ENCODE measurements at regions not wholly inside any gene's neighbourhood (a gene's known extent, or its start where the extent isn't known, plus 50 kb on each side); places are given as distances from the start of the nearest gene placed in this dataset.
A peak's percentile ranks its signal among the peaks of the same experiment; 100 is the strongest.

DNA sequence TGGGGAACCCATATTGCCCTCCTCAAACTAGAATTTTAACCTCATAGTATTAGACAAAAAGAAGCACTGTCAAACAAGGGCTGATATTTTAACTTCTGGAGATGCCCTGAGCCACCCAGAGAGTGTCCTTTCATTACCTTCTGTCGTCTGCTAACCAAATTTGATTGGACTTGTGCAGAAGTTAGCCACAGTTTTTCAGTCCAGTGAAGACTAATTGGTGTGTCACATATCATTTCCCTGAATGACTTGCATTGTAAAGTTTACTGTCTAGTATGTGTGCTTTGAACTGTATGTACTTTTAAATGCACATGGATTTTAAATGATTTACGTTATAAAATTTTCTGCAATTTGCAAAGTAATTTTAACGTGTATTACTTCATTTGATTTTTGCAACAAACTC is 646.5 kb downstream of the SATB2 start:
- no peaks in the 10 kb centered on the region for H3K36me3 ChIP-seq (ENCODE audit: insufficient read depth, insufficient read length, low read length)
- H3K27me3 ChIP-seq (ENCODE audit: insufficient read depth, insufficient read length) = no peaks in the 10 kb centered on the region
- H3K9ac ChIP-seq (ENCODE audit: insufficient read length, low read depth) = no peak overlapping the region
- TF ChIP-seq ZNF274 (IDR thresholded peaks at IDR 0.05; ENCODE audit: low read depth, low read length) (no peak), SUZ12 (IDR thresholded peaks at IDR 0.05; ENCODE audit: extremely low read depth, insufficient read depth, insufficient read length) (no peak), YY1 (IDR thresholded peaks at IDR 0.05; ENCODE audit: insufficient read depth, insufficient read length) (no peak)
- H3K4me3 ChIP-seq (ENCODE audit: insufficient read length, low read depth) = no peak overlapping the region
- no peaks in the 10 kb centered on the region for H3K9me3 ChIP-seq (ENCODE audit: insufficient read depth, low read length)
- no peak for DNase-seq (ENCODE audit: low read depth, low spot score)
- H3K4me1 ChIP-seq (ENCODE audit: insufficient read depth, insufficient read length) = no peaks in the 10 kb centered on the region

DNA sequence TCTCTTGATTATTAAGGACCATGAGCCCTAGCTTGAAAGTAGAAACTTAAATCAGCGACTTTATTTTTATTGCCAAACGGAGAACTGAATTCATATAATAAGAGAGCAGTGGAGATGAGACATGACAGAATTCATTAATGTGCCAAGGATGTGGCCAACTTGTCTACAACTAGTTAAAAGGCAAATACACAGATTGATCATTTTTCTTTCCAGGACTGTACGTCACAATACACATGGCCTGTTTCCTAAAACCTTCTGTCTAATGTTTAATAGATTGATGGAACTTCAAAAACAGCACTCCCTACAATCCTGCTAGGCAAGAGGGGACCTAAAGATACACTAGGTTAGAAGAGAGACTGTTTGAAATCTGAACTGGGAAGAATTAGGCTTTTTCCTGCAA is 647.8 kb downstream of the SATB2 start:
- no peak overlapping the region for H3K9ac ChIP-seq (ENCODE audit: insufficient read length, low read depth)
- no peak overlapping the region for H3K4me3 ChIP-seq (ENCODE audit: insufficient read length, low read depth)
- TF ChIP-seq SUZ12 (IDR thresholded peaks at IDR 0.05; ENCODE audit: extremely low read depth, insufficient read depth, insufficient read length) = no peak
- no peak for DNase-seq (ENCODE audit: low read depth, low spot score)
- H3K9me3 ChIP-seq (ENCODE audit: insufficient read depth, low read length) = no peaks in the 10 kb centered on the region
- no peaks in the 10 kb centered on the region for H3K27me3 ChIP-seq (ENCODE audit: insufficient read depth, insufficient read length)
- H3K36me3 ChIP-seq (ENCODE audit: insufficient read depth, insufficient read length, low read length) = no peaks in the 10 kb centered on the region
- no peaks in the 10 kb centered on the region for H3K4me1 ChIP-seq (ENCODE audit: insufficient read depth, insufficient read length)

DNA sequence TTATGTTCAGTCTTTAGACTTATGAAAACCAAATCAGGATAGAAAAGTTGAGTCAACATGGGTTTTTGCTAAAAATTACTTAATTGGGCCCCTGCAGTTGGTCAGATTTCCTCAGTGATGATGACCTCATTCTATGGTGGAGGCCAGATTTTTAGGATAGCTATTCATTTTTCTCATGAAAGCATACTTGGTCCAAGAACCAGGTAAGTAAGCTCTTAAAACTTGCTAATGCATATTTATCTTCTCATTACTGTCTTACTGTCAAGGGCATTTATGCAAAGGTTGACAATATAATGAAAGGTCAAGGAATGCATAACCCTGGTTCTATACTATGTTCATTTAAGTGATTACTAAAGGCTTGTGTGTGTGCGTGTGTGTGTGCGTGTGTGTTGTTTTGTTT is 650.6 kb downstream of the SATB2 start:
- Histone ChIP-seq H3K36me3 (ENCODE audit: insufficient read depth, insufficient read length, low read length) (no peaks in the 10 kb centered on the region), H3K9me3 (ENCODE audit: insufficient read depth, low read length) (no peaks in the 10 kb centered on the region), H3K27me3 (ENCODE audit: insufficient read depth, insufficient read length) (no peaks in the 10 kb centered on the region), H3K4me3 (ENCODE audit: insufficient read length, low read depth) (no peak overlapping the region), H3K9ac (ENCODE audit: insufficient read length, low read depth) (no peak overlapping the region), H3K4me1 (ENCODE audit: insufficient read depth, insufficient read length) (no peaks in the 10 kb centered on the region)
- no peak for TF ChIP-seq SUZ12 (IDR thresholded peaks at IDR 0.05; ENCODE audit: extremely low read depth, insufficient read depth, insufficient read length)
- no peak for TF ChIP-seq YY1 (IDR thresholded peaks at IDR 0.05; ENCODE audit: insufficient read depth, insufficient read length)
- TF ChIP-seq ZNF274 (IDR thresholded peaks at IDR 0.05; ENCODE audit: low read depth, low read length) = no peak
- no peak for DNase-seq (ENCODE audit: low read depth, low spot score)

DNA sequence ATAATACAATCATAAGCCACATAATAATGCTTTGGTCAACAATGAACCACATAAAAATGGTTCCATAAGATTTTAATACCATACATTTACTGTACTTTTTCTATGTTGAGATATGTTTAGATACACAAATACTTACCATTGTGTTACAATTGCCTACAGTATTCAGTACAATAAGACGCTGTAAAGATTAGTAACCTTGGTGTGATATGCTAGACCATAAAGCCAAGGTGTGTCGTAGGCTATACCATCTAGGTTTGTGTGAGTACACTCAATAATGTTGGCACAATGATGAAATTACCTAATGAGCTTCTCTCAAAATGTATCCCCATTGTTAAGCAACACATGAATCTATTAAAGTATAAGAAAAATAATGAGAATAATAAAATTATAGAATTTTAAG is 662.3 kb downstream of the SATB2 start:
- Histone ChIP-seq H3K36me3 (ENCODE audit: insufficient read depth, insufficient read length, low read length) (no peaks in the 10 kb centered on the region), H3K4me3 (ENCODE audit: insufficient read length, low read depth) (no peak overlapping the region), H3K9ac (ENCODE audit: insufficient read length, low read depth) (no peak overlapping the region), H3K4me1 (ENCODE audit: insufficient read depth, insufficient read length) (no peaks in the 10 kb centered on the region), H3K9me3 (ENCODE audit: insufficient read depth, low read length) (no peaks in the 10 kb centered on the region), H3K27me3 (ENCODE audit: insufficient read depth, insufficient read length) (no peaks in the 10 kb centered on the region)
- TF ChIP-seq YY1 (IDR thresholded peaks at IDR 0.05; ENCODE audit: insufficient read depth, insufficient read length) (no peak), SUZ12 (IDR thresholded peaks at IDR 0.05; ENCODE audit: extremely low read depth, insufficient read depth, insufficient read length) (no peak), ZNF274 (IDR thresholded peaks at IDR 0.05; ENCODE audit: low read depth, low read length) (no peak)
- DNase-seq (ENCODE audit: low read depth, low spot score) = no peak

DNA sequence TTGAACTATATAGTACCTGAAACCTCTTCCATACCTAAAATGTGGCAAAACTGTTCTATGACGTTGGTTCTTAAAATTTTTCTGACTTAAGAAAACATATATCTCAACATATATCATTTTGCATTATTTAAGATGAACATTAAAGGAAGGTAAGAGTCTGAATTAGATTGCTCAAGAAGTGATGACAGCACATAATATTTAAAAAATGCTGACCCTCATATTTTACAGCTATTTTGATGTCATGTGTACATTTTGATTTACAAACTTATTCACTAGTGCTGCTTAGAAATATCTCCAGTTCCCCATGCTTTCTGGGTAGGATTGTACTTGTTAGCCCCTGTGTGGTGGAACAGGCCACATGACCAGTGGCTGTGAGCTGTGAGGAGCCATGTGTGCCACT is 666.1 kb downstream of the SATB2 start:
- H3K4me3 ChIP-seq (ENCODE audit: insufficient read length, low read depth) = no peak overlapping the region
- H3K9ac ChIP-seq (ENCODE audit: insufficient read length, low read depth) = no peak overlapping the region
- no peaks in the 10 kb centered on the region for H3K27me3 ChIP-seq (ENCODE audit: insufficient read depth, insufficient read length)
- no peak for DNase-seq (ENCODE audit: low read depth, low spot score)
- H3K4me1 ChIP-seq (ENCODE audit: insufficient read depth, insufficient read length) = no peaks in the 10 kb centered on the region
- no peaks in the 10 kb centered on the region for H3K36me3 ChIP-seq (ENCODE audit: insufficient read depth, insufficient read length, low read length)
- H3K9me3 ChIP-seq (ENCODE audit: insufficient read depth, low read length) = no peaks in the 10 kb centered on the region
- no peak for TF ChIP-seq SUZ12 (IDR thresholded peaks at IDR 0.05; ENCODE audit: extremely low read depth, insufficient read depth, insufficient read length)
- no peak for TF ChIP-seq ZNF274 (IDR thresholded peaks at IDR 0.05; ENCODE audit: low read depth, low read length)
- no peak for TF ChIP-seq YY1 (IDR thresholded peaks at IDR 0.05; ENCODE audit: insufficient read depth, insufficient read length)

DNA sequence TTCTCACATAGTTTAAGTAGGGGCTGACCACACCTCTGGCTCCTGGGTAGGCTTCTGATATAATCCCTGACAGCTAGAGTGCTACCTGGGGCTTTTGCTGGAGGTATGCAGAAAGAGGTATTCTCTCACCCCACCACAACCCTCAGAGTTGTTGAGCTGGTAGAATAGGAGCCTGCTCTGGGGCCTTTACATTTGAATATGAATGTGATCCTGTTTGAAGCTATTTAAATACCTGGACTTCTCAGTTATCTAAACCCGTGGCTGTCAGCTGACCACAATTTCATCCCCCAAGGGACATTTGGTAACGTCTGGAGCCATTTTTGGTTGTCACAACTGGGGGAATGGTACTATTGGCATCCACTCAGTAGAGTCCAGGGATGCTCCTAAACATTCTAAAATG is 669.1 kb downstream of the SATB2 start:
- Histone ChIP-seq H3K9me3 (ENCODE audit: insufficient read depth, low read length) (no peaks in the 10 kb centered on the region), H3K4me3 (ENCODE audit: insufficient read length, low read depth) (no peak overlapping the region), H3K9ac (ENCODE audit: insufficient read length, low read depth) (no peak overlapping the region), H3K4me1 (ENCODE audit: insufficient read depth, insufficient read length) (no peaks in the 10 kb centered on the region), H3K36me3 (ENCODE audit: insufficient read depth, insufficient read length, low read length) (no peaks in the 10 kb centered on the region), H3K27me3 (ENCODE audit: insufficient read depth, insufficient read length) (no peaks in the 10 kb centered on the region)
- DNase-seq (ENCODE audit: low read depth, low spot score) = peak; percentile 69
- no peak for TF ChIP-seq ZNF274 (IDR thresholded peaks at IDR 0.05; ENCODE audit: low read depth, low read length)
- no peak for TF ChIP-seq YY1 (IDR thresholded peaks at IDR 0.05; ENCODE audit: insufficient read depth, insufficient read length)
- TF ChIP-seq SUZ12 (IDR thresholded peaks at IDR 0.05; ENCODE audit: extremely low read depth, insufficient read depth, insufficient read length) = no peak

DNA sequence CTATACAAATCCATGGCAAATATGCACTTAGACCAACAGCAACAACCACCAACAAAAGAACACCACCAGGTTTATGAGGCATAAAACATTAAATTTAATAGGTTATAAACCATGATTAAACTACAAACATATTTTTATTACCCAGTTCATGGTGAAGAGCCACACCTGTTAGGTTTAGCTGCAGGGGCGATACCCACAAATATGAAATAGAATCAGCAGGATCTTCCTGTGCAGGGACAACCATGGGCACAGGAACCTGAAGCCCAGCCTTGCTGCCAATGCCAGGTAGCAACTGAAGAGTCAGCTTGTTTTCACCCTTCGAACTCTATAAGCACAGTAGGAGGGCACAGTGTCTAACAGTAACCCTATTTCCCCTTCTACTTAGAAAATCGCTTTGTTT is 675.0 kb downstream of the SATB2 start:
- no peak overlapping the region for H3K4me3 ChIP-seq (ENCODE audit: insufficient read length, low read depth)
- DNase-seq (ENCODE audit: low read depth, low spot score) = no peak
- H3K36me3 ChIP-seq (ENCODE audit: insufficient read depth, insufficient read length, low read length) = no peaks in the 10 kb centered on the region
- no peaks in the 10 kb centered on the region for H3K9me3 ChIP-seq (ENCODE audit: insufficient read depth, low read length)
- TF ChIP-seq YY1 (IDR thresholded peaks at IDR 0.05; ENCODE audit: insufficient read depth, insufficient read length) (no peak), SUZ12 (IDR thresholded peaks at IDR 0.05; ENCODE audit: extremely low read depth, insufficient read depth, insufficient read length) (no peak), ZNF274 (IDR thresholded peaks at IDR 0.05; ENCODE audit: low read depth, low read length) (no peak)
- no peak overlapping the region for H3K9ac ChIP-seq (ENCODE audit: insufficient read length, low read depth)
- no peaks in the 10 kb centered on the region for H3K27me3 ChIP-seq (ENCODE audit: insufficient read depth, insufficient read length)
- no peaks in the 10 kb centered on the region for H3K4me1 ChIP-seq (ENCODE audit: insufficient read depth, insufficient read length)
